Epithelial cell of esophagus (primary cell): ENCODE measurements at regions not wholly inside any gene's neighbourhood (a gene's known extent, or its start where the extent isn't known, plus 50 kb on each side); places are given as distances from the start of the nearest gene placed in this dataset.

Experiments used
- DNase-seq: peaks from one replicate; pipeline ENCODE4 v3.0.0; 2010; ENCODE audit warnings: low read depth
- H3K4me3 ChIP-seq: 2 replicates; pipeline ENCODE4 v1.5.1; 2011; ENCODE audit warnings: mild to moderate bottlenecking, low read length, control low read depth
- TF ChIP-seq, protein P1 (sequence below): IDR thresholded peaks from 2 replicates; pipeline ENCODE4 v1.5.1; 2011; ENCODE audit warnings: low read depth, mild to moderate bottlenecking, low read length, control low read depth, inconsistent platforms; ENCODE audit not compliant: insufficient read depth; ENCODE audit errors: missing control alignments

DNA sequence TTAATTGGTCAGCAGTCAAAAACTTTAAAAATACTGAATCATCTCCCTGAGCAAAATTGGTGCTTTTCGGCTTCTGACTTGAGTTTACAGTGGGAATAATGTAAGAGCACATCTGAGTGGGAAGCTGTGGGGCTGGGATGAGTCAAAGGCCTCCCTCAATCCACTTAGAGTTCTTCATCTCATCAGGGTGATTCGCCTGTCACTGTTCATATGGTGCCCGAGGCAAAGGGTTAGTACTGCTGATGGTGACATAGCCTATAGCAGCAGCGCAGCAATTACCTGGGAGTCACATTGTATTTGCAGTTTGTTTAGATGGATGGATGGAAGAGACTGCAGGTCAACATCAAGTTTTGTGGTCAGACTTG lies 113.8 kb upstream of the ZNF608 start:
- H3K4me3 ChIP-seq: no peak overlapping the region
- peak; percentile 40 for DNase-seq
- TF ChIP-seq, protein P1, sequence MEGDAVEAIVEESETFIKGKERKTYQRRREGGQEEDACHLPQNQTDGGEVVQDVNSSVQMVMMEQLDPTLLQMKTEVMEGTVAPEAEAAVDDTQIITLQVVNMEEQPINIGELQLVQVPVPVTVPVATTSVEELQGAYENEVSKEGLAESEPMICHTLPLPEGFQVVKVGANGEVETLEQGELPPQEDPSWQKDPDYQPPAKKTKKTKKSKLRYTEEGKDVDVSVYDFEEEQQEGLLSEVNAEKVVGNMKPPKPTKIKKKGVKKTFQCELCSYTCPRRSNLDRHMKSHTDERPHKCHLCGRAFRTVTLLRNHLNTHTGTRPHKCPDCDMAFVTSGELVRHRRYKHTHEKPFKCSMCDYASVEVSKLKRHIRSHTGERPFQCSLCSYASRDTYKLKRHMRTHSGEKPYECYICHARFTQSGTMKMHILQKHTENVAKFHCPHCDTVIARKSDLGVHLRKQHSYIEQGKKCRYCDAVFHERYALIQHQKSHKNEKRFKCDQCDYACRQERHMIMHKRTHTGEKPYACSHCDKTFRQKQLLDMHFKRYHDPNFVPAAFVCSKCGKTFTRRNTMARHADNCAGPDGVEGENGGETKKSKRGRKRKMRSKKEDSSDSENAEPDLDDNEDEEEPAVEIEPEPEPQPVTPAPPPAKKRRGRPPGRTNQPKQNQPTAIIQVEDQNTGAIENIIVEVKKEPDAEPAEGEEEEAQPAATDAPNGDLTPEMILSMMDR: no peak

DNA sequence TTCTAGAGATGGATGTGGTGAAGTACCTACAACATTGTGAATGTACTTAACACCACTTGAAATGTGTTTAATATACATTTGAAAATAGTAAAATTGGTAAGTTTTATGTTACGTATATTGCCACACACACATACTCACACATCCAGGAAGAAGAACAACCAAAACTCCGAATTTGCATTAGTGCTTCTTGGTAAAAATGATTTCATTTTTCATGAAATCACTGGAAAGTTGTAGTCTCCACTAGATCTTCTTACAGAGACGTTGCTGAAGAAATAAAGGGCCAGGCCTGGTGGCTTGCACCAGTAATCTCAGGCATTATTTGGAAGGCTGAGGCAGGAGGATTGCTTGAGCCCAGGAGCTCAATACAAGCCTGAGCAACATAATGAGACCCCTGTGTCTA lies 118.6 kb upstream of the ZNF608 start:
- TF ChIP-seq, protein P1: no peak
- no peak overlapping the region for H3K4me3 ChIP-seq
- no peak for DNase-seq

DNA sequence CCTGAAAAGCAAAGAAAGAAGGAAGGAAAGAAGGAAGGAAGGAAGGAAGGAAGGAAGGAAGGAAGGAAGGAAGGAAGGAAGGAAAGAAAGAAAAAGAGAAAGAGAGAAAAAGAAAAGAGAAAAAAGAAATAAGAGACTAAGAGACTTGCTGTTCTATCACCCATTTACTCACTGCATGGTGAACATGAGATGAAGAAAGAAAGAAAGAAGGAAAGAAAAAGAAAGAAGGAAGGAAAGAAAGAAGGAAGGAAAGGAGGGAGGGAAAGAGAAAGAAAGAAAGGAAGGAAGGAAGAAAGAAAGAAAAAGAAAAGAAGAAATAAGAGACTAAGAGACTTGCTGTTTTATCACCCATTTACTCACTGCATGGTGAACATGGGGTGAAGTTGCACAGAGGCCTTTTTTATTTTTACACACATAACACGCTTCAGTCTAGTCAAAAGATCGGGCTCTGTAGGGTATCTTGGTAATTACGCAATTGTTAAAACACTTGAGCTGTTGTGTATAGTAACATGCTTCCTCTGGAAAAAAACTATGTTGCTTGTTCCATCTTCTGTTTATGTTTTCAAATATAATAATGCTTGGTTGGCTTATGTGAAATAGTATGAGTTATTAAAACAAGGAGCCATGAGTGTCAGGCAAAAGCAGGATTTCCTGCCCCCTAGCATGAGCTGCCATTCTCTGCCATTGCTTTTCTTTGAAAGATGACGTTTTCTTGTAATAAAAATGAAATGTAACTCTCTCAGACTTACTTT lies 119.3 kb upstream of the ZNF608 start:
- H3K4me3 ChIP-seq: no peak overlapping the region
- DNase-seq: no peak
- TF ChIP-seq, protein P1: no peak

DNA sequence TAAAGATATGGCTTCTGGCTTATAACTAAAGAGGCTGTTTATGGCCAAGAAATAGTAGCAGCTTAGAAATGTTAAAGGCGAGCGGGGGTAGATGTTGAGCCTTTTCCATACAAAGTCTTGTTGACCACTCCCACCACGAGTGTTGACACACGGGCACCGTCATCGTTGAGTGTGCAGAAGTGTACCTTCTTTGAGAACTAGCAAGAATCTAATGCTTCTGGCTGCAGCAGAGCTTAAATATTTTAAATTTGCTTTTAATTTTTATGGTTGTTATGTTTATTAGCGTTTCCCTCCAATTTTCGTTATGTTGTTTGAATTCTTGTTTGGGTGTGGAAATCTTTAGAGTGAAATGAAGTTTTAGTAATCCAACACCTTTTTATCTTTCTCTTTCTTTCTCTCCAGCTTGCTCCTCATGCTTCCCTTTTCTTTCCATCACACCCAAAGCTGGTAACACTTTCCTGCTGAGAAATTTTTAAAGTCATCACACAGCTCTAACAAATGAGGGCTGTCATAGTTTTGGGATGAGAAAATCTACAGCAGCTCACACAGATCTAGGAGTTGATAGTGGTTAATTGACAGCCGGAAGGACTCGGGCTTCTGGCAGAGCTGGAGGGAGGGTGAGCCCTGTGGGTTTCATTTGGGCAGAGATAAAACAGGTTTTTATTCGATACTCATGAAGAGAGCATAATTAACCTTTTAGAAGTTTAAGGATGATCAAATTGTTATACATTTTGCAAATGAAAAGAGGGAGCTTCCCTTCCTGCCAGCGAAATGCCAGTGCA lies 120.1 kb upstream of the ZNF608 start:
- DNase-seq: no peak
- no peak overlapping the region for H3K4me3 ChIP-seq
- TF ChIP-seq, protein P1: no peak

DNA sequence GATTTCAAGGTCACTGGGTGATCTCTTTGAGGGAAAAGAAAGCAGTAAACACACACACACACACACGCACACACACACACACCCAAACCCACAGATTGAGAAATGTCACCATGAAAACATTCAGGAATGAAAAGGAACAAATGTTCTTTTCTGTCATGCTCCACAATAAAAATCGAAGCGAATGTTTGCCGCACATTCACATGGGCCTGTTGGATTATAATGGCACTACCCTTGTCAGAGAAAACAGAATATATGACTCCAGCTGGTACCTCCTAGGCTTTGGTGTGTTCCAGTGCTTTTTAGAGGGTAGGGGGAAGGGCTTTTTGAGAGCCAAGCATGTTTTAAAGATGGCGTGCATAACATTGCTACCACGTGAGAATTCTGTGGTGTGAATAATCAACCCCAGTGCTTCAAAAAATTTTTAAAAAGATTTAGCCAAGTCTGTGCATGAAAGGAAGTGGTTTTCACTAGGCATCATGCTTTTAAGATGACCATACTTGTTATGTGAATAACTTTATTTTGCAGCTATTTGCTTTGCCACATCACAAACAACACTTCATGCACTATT lies 120.8 kb upstream of the ZNF608 start:
- no peak overlapping the region for H3K4me3 ChIP-seq
- TF ChIP-seq, protein P1: no peak
- DNase-seq: peak; percentile 25

DNA sequence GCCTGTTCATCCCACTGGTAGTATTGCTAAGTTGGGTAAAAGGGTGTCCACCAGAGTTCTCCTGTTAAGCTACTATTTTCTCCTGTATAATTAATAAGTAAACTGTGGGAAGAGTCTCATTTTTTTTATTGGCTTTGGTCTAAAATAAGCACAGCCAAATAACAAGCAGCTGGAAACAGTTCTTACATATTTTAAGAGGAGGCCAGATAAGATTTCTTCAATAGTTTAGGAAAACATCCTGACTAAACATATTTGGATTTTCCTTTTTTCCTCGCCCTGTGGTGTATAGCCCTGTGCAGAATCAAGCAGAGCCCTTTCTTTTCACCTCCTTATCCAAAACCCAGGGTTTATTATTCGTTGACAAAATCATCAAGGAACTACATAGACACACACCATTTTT lies 122.2 kb upstream of the ZNF608 start:
- H3K4me3 ChIP-seq: no peak overlapping the region
- DNase-seq: no peak
- TF ChIP-seq, protein P1: no peak
